Ovary (tissue), 3 donors: ENCODE measurements at regions not wholly inside any gene's neighbourhood (a gene's known extent, or its start where the extent isn't known, plus 50 kb on each side); places are given as distances from the start of the nearest gene placed in this dataset.

Source experiments
- POLR2A ChIP-seq: fragments of 450-650 bp; IDR thresholded peaks from one replicate; pipeline ENCODE4 v1.6.1; 2017; ENCODE audit warnings: antibody characterized with exemption, mild to moderate bottlenecking, moderate library complexity
- TF ChIP-seq, protein P1 (sequence below), 3 donors: fragments of 450-650 bp in 2 of 3; fragments of 200-600 bp in 1 of 3; IDR thresholded peaks; one replicate each; pipeline versions ENCODE4 v1.5.1 to v1.8.0; 2016 to 2022; ENCODE audit warnings: antibody characterized with exemption in 3 of 3, mild to moderate bottlenecking in 1 of 3
- donor health status: DM: no; HTN: no; CAD: no.

DNA sequence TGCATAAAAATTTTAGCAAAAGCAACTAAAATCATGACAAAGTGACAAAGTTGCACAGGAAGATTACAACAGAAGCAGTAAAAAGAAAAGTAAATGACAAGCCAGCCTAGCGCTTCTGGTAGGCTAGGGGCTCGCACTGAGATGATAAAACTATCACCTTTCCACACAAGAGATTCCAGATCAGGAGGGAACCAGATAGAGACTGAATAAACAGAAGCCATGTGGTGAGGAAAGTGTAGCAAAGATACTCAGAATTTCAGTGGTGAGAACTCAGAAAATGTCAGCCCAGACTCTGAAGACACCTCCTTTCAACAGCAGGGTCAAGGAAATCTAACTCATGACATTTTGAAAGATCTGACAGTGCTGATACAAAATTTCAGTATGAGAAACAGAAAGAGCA lies 77.4 kb upstream of the DNAJC10 start:
- TF ChIP-seq, protein P1, sequence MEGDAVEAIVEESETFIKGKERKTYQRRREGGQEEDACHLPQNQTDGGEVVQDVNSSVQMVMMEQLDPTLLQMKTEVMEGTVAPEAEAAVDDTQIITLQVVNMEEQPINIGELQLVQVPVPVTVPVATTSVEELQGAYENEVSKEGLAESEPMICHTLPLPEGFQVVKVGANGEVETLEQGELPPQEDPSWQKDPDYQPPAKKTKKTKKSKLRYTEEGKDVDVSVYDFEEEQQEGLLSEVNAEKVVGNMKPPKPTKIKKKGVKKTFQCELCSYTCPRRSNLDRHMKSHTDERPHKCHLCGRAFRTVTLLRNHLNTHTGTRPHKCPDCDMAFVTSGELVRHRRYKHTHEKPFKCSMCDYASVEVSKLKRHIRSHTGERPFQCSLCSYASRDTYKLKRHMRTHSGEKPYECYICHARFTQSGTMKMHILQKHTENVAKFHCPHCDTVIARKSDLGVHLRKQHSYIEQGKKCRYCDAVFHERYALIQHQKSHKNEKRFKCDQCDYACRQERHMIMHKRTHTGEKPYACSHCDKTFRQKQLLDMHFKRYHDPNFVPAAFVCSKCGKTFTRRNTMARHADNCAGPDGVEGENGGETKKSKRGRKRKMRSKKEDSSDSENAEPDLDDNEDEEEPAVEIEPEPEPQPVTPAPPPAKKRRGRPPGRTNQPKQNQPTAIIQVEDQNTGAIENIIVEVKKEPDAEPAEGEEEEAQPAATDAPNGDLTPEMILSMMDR (IDR thresholded peaks at IDR 0.05), result no peak
- no peak for TF ChIP-seq POLR2A
